CD4-positive, alpha-beta T cell treated with Interleukin-6 at 100 ng/mL for 8 hours (primary cell): ENCODE measurements at regions not wholly inside any gene's neighbourhood (a gene's known extent, or its start where the extent isn't known, plus 50 kb on each side); places are given as distances from the start of the nearest gene placed in this dataset.
"Not testable (repeated sequence)": the region's sequence is repeated elsewhere in the genome, so short reads cannot be mapped to it uniquely, and the experiment has no call there.

Experiments used
- DNase-seq: peaks from one replicate; pipeline ENCODE4 v3.0.0-alpha.2; 2020; ENCODE audit warnings: mixed read lengths, low spot score

- DNase-seq, result no peak
Observed at GRCh38 chr5:51034222-51034901, 348.9 kb upstream of the ISL1 start.

DNA sequence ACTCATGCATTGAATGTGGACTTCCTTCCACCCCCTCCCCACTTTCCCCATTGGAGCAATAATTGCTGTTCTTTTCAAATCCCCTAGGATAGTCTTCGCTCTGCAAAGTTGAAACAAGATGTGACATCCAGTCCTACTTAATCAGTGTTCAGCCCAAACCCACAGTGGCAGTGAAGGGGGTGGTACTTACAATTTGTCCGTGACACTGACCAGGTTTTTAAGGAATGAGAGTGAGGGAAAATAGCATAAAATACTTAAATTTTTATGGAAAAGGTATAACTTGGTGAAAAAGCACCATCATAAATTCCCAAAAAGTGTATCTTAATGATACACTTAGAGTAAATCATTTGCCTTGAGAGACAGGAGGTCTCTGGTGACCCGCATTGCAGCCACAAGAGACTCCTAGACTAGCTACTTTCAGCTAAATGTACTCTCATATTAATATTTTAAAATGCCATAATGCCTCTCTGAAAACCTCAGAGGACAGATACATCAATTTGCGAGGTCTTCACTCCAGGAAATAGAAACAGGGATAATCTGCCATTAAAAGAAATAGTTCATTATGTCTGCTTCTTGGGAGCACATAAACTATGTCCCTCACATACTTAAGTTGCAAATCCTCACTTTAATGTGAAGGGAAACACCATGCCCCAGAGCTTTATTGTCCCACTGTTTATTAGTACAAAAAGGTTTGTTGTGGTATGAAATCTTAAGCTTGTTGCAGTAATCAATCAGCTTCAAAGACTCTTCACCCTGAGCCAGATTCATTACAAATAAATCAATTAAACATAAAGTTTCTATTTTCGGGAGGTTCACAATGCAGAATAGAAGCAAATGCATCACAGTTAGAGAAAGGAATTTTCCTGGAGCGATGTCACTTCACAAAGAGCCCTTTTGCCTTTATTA is 343.6 kb upstream of the ISL1 start:
- DNase-seq, result no peak

DNA sequence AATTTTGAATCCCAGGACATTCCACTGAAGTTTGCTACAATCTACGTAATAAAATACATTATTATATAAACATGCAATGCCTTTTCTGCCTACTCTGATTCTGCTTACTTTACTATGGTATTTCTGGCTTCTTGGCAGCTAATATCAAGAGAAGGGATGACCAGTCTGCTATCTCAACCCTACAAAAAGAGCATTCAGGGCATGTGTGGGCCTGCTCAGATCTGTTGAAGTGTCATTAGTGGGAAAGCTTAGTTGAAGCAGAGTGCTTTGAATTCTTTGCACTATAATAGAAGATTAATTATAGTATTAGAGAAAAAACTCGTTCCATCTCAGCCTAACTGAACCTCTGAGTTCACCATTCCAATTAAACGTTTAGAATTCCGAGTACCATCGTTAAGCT is 339.5 kb upstream of the ISL1 start:
- DNase-seq, result no peak

DNA sequence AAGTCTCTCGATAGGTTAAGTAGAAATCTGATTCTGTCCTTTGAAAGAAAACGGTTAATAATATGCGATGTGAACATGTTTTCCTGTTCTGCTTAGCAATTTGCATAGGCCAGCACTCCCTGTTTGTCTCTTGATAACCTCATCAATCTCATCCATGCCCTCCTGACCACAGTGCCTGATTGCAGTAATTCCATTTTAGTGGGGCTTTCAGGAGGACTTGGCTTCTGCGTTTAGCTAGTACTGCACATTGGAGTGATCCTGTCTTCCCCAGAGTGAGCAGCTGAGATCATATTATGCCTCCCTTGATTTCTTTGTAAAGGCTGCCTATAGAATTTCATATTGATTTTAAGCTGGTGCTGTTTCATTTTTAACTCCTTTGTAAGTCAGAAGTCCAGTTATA is 335.9 kb upstream of the ISL1 start:
- no peak for DNase-seq

- DNase-seq, result no peak
Observed at GRCh38 chr5:51053361-51053760, 329.9 kb upstream of the ISL1 start.

DNA sequence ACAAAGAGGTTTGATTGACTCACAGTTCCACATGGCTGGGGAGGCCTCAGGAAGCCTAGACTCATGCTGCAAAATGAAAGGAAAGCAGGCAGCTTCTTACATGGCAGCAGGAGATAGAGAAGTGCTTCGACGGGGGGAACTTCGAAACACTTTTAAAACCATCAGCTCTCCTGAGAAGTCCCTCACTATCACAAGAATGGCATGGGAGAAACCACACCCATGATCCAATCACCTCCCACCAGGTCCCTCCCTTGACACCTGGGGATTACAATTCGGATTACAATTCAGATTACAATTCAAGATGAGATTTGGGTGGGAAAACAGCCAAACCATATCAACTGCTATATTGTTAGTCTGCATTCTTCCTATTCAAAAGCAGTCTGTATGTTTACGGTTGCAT is 322.3 kb upstream of the ISL1 start:
- DNase-seq, result no peak

DNA sequence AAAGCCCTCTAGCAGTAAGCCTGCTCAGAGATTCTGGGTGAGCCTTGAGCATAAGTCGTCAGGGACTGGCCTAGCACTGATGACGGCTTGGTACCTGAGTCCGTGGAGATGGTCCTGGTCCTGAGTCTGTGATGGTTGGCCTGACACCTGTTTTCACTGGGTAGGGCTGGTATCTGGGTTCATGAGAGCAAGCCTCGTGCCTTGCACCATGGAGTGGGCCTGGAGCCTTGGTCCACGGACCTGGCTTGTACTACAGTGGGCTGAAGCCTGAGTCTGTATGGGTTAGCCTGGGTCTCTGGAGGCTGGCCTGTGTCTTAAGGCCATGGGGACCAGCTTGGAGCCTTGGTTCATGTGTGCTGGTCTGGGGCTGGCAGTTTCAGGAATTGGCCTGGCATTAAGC is 310.3 kb upstream of the ISL1 start:
- no peak for DNase-seq

DNA sequence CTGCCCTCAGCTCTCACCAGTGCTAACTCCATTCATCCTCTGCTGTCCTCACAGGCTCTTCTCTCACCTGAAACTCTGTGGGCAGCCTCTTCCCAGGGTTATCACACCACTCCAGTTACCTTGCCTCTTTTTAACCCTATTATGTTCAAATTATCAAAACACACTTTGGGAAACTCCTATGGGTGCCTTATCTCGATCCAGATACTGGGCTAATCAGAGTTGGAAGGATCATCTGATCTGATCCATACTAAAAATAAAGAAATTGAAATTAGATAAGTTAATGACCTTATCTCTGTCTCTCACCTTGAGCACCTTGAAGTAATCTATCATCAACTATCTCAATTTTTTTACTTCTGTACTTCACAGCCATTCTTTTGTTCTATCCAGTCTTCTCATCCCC is 300.5 kb upstream of the ISL1 start:
- no peak for DNase-seq

- no peak for DNase-seq
Observed at GRCh38 chr5:51091816-51092215, 291.4 kb upstream of the ISL1 start.

DNA sequence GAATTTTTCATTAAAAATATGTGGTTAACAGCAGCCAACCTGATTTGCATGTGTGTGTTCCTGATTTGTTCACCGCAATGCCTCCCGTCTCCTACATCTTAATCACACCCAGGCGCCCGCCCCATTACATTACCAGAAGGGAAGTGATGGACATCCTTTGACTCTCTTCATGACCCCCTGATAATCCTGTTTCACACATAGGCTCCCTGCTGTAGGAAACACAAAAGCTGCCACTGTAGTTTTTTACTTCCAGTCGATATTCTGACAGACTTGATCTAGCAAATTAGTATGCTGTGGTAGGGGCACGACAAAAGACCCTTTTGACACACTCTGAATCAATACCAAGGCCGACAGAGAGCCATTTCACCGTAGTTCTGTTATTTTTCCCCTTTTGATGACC is 287.8 kb upstream of the ISL1 start:
- no peak for DNase-seq

DNA sequence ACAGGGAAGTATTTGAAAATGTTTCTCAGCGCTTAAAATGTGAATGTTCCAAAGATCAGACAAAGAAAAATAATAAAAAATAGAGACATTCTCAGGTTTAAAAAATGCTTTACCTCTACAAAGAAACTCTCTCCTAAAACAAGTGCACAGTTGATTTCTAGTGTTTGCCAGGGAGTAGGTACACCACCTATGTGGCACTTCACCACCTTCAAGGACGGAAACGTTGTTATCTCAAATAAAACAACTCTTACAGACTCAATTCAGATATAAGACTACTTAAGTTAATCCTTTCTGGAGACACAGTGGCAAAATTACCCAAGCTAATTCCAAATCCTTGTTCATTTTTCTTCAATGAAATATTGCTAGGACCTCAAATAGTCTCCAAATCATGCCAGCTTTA is 286.4 kb upstream of the ISL1 start:
- no peak for DNase-seq

GRCh38 chr5:51099173-51099853 is 283.9 kb upstream of the ISL1 start:
- no peak for DNase-seq

DNA sequence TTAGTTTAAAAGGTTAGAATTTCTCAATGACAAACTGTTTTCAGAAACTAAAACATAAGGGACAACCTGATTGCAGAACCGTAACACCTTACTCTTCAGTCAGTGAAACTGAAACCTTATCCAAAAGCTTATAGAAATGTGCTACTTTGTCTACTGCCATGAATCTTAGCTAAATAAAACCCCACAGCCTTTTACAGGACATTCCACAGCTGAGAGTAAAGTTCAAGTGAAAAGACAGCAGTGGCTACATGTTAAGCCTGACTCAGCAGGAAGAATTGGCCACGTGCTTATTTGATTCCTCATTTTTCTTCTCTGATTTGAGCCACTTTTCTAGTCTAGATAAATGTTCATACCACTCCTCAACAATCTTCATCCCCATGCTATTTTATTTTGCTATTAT is 278.7 kb upstream of the ISL1 start:
- DNase-seq, result no peak

- DNase-seq, result no peak
Observed at GRCh38 chr5:51109786-51110410, 273.4 kb upstream of the ISL1 start.

DNA sequence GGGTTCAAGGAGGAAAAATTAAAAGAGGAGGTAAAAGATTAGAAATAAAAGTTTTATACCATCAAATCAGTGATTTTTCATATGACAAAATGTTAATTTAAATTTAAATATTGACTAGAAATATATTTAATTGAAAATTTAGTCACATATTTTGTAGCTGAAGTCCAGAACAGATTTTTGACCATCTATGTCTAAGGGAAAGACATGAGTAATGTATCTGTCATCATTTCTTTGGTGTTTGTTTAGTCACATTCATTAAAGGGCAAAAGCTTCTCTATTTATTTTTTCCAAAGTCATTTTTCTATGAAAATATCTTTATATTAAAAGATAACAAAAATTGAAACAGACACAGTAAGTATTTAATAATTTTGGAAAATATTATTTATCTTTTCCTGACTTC is 252.0 kb upstream of the ISL1 start:
- DNase-seq, result no peak

DNA sequence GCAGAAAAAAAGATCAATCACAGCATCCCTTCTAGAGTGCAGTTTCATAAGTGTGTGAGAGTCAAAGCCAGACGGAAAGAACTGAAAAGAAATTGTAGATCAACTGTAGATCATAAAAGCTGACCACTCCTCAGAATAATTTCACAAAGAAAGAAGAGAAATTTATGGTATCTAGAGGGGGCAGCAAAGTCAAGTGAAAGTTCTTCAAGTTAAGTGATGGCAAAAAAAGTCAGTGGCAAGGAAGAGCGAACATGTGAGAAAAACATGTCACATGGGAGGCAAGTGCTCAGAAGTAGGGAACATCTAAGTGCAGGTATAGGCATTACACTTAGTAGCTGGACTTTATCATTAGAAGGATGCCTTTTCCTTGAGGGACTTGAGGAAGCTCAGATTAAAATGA is 245.1 kb upstream of the ISL1 start:
- no peak for DNase-seq

DNA sequence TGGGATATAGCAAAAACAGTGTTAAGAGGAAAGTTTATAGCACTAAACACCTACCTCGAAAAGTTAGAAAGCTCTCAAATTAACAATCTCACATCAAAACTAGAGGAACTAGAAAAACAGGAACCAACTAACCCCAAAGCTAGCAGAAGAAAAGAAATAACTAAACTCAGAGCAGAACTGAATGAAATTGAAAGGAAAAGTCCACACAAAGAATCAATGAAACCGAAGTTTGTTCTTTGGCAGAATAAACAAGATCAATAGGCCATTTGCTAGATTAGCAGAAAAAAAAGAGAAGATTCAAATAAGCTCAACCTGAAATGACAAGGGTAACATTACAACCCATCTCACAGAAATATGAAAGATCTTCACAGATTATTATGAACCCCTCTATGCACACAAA is 234.8 kb upstream of the ISL1 start:
- DNase-seq, result no peak

GRCh38 chr5:51156222-51156621 is 227.0 kb upstream of the ISL1 start:
- DNase-seq, result no peak

GRCh38 chr5:51156838-51157237 is 226.4 kb upstream of the ISL1 start:
- no peak for DNase-seq

DNA sequence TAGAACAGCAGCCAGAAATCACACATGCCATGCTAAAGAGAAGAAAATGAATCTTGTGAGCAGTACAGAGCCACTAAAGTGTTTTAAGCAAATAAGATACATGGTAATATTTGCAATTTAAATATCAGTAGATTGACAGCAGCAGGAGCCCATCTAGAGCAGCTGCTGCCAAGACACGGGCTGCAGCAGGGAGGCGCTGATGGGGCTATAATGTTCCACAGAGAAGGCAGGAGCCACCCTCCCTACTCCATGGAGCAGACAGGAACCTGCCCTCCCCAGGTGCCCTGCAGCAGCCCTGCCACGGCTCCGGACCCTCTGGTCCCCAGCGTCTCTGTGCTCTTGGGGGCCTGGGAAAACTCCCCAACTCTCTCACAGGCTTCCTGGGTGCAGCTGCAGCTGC is 224.1 kb upstream of the ISL1 start:
- no peak for DNase-seq

DNA sequence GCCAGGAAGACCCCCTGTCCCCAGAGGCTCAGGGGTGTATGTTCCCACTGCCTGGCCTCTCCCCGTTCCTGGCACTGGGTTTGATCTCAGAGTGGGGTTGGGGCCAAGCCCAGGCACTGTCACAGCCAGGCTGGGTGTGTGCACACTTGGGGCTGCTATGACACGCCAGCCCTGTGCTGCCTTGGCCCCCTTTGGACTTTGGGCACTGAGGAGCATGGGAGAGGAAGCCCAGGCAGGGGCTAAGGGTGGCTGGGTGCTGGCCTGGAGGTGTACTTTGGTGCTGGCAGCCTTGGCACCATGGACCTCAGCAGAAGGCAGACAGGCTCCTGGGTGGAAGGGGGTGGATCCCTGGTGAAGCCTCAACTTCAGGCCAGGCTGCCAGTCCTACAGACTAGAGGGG is 223.6 kb upstream of the ISL1 start:
- no peak for DNase-seq

GRCh38 chr5:51162245-51162644 is 221.0 kb upstream of the ISL1 start:
- DNase-seq, result no peak

DNA sequence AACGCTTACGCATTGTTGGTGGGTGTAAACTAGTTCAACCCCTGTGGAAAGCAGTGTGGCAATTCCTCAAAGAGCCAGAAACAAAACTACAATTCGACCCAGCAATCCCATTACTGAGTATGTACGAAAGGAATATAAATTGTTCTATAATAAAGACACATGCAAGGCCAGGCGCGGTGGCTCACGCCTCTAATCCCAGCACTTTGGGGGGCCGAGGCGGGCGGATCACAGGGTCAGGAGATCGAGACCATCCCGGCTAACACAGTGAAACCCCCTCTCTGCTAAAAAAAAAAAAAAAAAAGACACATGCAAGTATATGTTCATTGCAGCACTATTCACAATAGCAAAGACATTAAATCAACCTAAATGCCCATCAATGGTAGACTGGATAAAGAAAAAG is 217.6 kb upstream of the ISL1 start:
- not testable (repeated sequence) for DNase-seq
